HCT116 (cell line): ENCODE measurements at regions not wholly inside any gene's neighbourhood (a gene's known extent, or its start where the extent isn't known, plus 50 kb on each side); places are given as distances from the start of the nearest gene placed in this dataset.

Experiments used
- ATAC-seq: fragments of 200-7000 bp; cut with Tn5 transposase; 2 replicates; pipeline ENCODE4 v1.9.1; 2020; ENCODE audit warnings: mild to moderate bottlenecking, moderate library complexity
- BruUV-seq: library from RNA; stranded (reverse); fragments of 400-500 nt; replicated peaks from 2 replicates; lab custom pipeline; 2021; lab: Mats Ljungman, UMichigan
- CTCF ChIA-PET: fragments of 300-600 bp; sonication (Branson Sonifier 250); formaldehyde crosslinking; loops from one replicate; lab custom pipeline; 2021; ENCODE audit warnings: antibody characterized with exemption; lab: Charles Lee
- POLR2A ChIA-PET: fragments of 300-600, 350-600 bp; sonication (Branson Sonifier 250); formaldehyde crosslinking; loops from one replicate; lab custom pipeline; 2021; ENCODE audit warnings: antibody characterized with exemption; lab: Charles Lee
- RAD21 ChIA-PET, 2 experiments: fragments of 300-600 bp; sonication (Branson Sonifier 250); formaldehyde crosslinking; loops; one replicate each; lab custom pipeline; 2023; ENCODE audit warnings: low total read pairs in 2 of 2; ENCODE audit not compliant: uncharacterized antibody in 2 of 2, unreplicated experiment in 2 of 2, low non-redundant PET in 1 of 2; lab: Charles Lee
- DNase-seq: peaks from one replicate; pipeline ENCODE4 v3.0.0-alpha.2; 2010; ENCODE audit warnings: low read depth, low spot score
- H2AFZ ChIP-seq: fragments of 200-600 bp; shearing (Covaris generic), sonication (generic); 2 replicates; pipeline ENCODE4 v1.6.1; 2017; ENCODE audit warnings: low read depth, mixed run types, mixed read lengths, antibody characterized with exemption, low read length; ENCODE audit not compliant: poor library complexity, severe bottlenecking
- H3K27ac ChIP-seq: 2 replicates; pipeline ENCODE4 v1.5.1; 2012; ENCODE audit warnings: low read depth, low read length
- H3K27me3 ChIP-seq: fragments of 200-600 bp; sonication (generic); 2 replicates; pipeline ENCODE4 v1.6.1; 2016; ENCODE audit warnings: mixed run types, low read length, mixed read lengths; ENCODE audit not compliant: insufficient read depth
- H3K36me3 ChIP-seq, 2 experiments: fragments of 200-500 bp in 1 of 2; fragments of 200-600 bp in 1 of 2; sonication (Bioruptor generic) in 1 of 2; sonication (generic) in 1 of 2; 2 replicates each; pipeline versions ENCODE4 v1.5.1 to v1.6.1; 2014 to 2016; ENCODE audit warnings: low read length in 2 of 2, inconsistent platforms in 1 of 2, mixed read lengths in 1 of 2, mixed run types in 1 of 2; ENCODE audit not compliant: insufficient read depth in 2 of 2, control insufficient read depth in 1 of 2
- H3K4me1 ChIP-seq, 2 experiments: fragments of 200-600 bp in 1 of 2; sonication (generic) in 1 of 2; 2 replicates each; pipeline versions ENCODE4 v1.5.1 to v1.6.1; 2012 to 2017; ENCODE audit warnings: low read length in 2 of 2, inconsistent platforms in 1 of 2, mild to moderate bottlenecking in 1 of 2, mixed read lengths in 1 of 2, mixed run types in 1 of 2, moderate library complexity in 1 of 2; ENCODE audit not compliant: insufficient read depth in 2 of 2, control insufficient read depth in 1 of 2
- H3K4me2 ChIP-seq: fragments of 200-600 bp; sonication (generic); 2 replicates; pipeline ENCODE4 v1.6.1; 2017; ENCODE audit warnings: mixed run types, low read length, mixed read lengths
- H3K4me3 ChIP-seq, 2 experiments: fragments of 200-600 bp in 1 of 2; sonication (generic) in 1 of 2; replicated peaks in 1 of 2; 2 replicates each; pipeline ENCODE4 v1.5.1; 2011 to 2016; ENCODE audit warnings: low read length in 2 of 2, control low read depth in 1 of 2, low read depth in 1 of 2, mild to moderate bottlenecking in 1 of 2, mixed read lengths in 1 of 2, mixed run types in 1 of 2
- H3K79me2 ChIP-seq: fragments of 200-600 bp; sonication (generic); 2 replicates; pipeline ENCODE4 v1.6.1; 2017; ENCODE audit warnings: mild to moderate bottlenecking, mixed run types, low read length, moderate library complexity, mixed read lengths; ENCODE audit not compliant: insufficient read depth
- H3K9ac ChIP-seq: fragments of 200-600 bp; sonication (generic); 2 replicates; pipeline ENCODE4 v1.6.1; 2016; ENCODE audit warnings: low read length, mixed read lengths
- H3K9me2 ChIP-seq: fragments of 200-600 bp; sonication (generic), shearing (Covaris generic); 2 replicates; pipeline ENCODE4 v1.6.1; 2017; ENCODE audit warnings: mixed run types, mild to moderate bottlenecking, moderate library complexity; ENCODE audit not compliant: insufficient read depth
- H3K9me3 ChIP-seq, 2 experiments: fragments of 200-500 bp in 1 of 2; fragments of 200-600 bp in 1 of 2; sonication (Bioruptor generic) in 1 of 2; sonication (generic) in 1 of 2; 2 replicates each; pipeline ENCODE4 v1.6.1; 2014 to 2017; ENCODE audit warnings: low read length in 2 of 2, mixed read lengths in 2 of 2, inconsistent platforms in 1 of 2, low read depth in 1 of 2, mild to moderate bottlenecking in 1 of 2, mixed run types in 1 of 2, moderate library complexity in 1 of 2; ENCODE audit not compliant: control insufficient read depth in 1 of 2, insufficient read depth in 1 of 2
- H4K20me1 ChIP-seq: fragments of 200-600 bp; sonication (generic), shearing (Covaris generic); 2 replicates; pipeline ENCODE4 v1.6.1; 2017; ENCODE audit warnings: mixed run types, mild to moderate bottlenecking, moderate library complexity; ENCODE audit not compliant: insufficient read depth
- EGR1 ChIP-seq: IDR thresholded peaks from 2 replicates; pipeline ENCODE4 v1.6.1; 2012; ENCODE audit warnings: low read depth
- FOSL1 ChIP-seq: IDR thresholded peaks from 2 replicates; pipeline ENCODE4 v1.6.1; 2012; ENCODE audit warnings: low read depth
- JUND ChIP-seq: IDR thresholded peaks from 2 replicates; pipeline ENCODE4 v1.6.1; 2012
- REST ChIP-seq: IDR thresholded peaks from 2 replicates; pipeline ENCODE4 v1.6.1; 2012; ENCODE audit warnings: low read depth
- SIN3A ChIP-seq: IDR thresholded peaks from 2 replicates; pipeline ENCODE4 v1.6.1; 2012; ENCODE audit warnings: low read depth
- SRF ChIP-seq: IDR thresholded peaks from 2 replicates; pipeline ENCODE4 v1.6.1; 2012; ENCODE audit warnings: low read depth
- YY1 ChIP-seq: IDR thresholded peaks from 2 replicates; pipeline ENCODE4 v1.6.1; 2011; ENCODE audit warnings: low read length, low read depth, moderate library complexity, mild to moderate bottlenecking; ENCODE audit not compliant: insufficient replicate concordance; ENCODE audit errors: extremely low read depth
- ZBTB33 ChIP-seq: IDR thresholded peaks from 2 replicates; pipeline ENCODE4 v1.6.1; 2011; ENCODE audit warnings: mild to moderate bottlenecking, low read length, moderate library complexity; ENCODE audit not compliant: insufficient replicate concordance; ENCODE audit errors: extremely low read depth
- ZFX ChIP-seq: fragments of 450-650 bp; IDR thresholded peaks from 2 replicates; pipeline ENCODE4 v1.6.1; 2017
- ZNF274 ChIP-seq: fragments of 200-500 bp; sonication (Bioruptor generic); IDR thresholded peaks from 2 replicates; pipeline ENCODE4 v1.6.1; 2014; ENCODE audit warnings: mild to moderate bottlenecking, low read depth, low read length, inconsistent platforms
- intact Hi-C: fragments of 100-400 bp; cut with micrococcal nuclease; formaldehyde crosslinking; loops from 2 replicates; pipeline ENCODE4 v1.10.0; 2022

GRCh38 chr2:41763141-41763540 is 284.7 kb upstream of the PKDCC start:
- no peak overlapping the region for H3K4me3 ChIP-seq
- ChIA-PET POLR2A (no interaction called here), CTCF (no interaction called here), RAD21 (no interaction called here)
- DNase-seq (no peak), ATAC-seq (no peak)
- H3K27ac ChIP-seq = no peak overlapping the region
- H3K79me2 ChIP-seq = no peaks in the 10 kb centered on the region
- no peak overlapping the region for H3K4me2 ChIP-seq
- no peaks in the 10 kb centered on the region for H3K9me3 ChIP-seq
- no peaks in the 10 kb centered on the region for H3K9me2 ChIP-seq
- H3K9ac ChIP-seq = no peak overlapping the region
- H4K20me1 ChIP-seq = no peaks in the 10 kb centered on the region
- H2AFZ ChIP-seq = no peak overlapping the region
- no TSS peak for BruUV-seq
- no peaks in the 10 kb centered on the region for H3K4me1 ChIP-seq
- intact Hi-C loops = no loop called here
- peaks cover 20% of the 10 kb centered on the region; the same call in 1 of the 2 replicates for H3K27me3 ChIP-seq
- TF ChIP-seq SIN3A = no peak
- no peak for TF ChIP-seq SRF
- TF ChIP-seq ZFX = no peak
- TF ChIP-seq FOSL1 = no peak
- no peak for TF ChIP-seq ZBTB33
- TF ChIP-seq ZNF274 = no peak
- TF ChIP-seq JUND = no peak
- no peak for TF ChIP-seq EGR1
- no peaks in the 10 kb centered on the region for H3K36me3 ChIP-seq

GRCh38 chr2:41764131-41764530 is 283.7 kb upstream of the PKDCC start:
- Histone ChIP-seq H3K9ac (no peak overlapping the region), H3K4me1 (no peaks in the 10 kb centered on the region), H3K27me3 (peaks cover 21% of the 10 kb centered on the region; the same call in 1 of the 2 replicates), H3K9me2 (no peaks in the 10 kb centered on the region), H3K27ac (no peak overlapping the region), H3K79me2 (no peaks in the 10 kb centered on the region), H2AFZ (no peak overlapping the region), H3K4me2 (no peak overlapping the region), H3K36me3 (no peaks in the 10 kb centered on the region), H4K20me1 (no peaks in the 10 kb centered on the region), H3K9me3 (no peaks in the 10 kb centered on the region), H3K4me3 (no peak overlapping the region)
- ChIA-PET CTCF (no interaction called here), POLR2A (no interaction called here), RAD21 (no interaction called here)
- DNase-seq = no peak
- BruUV-seq = no TSS peak
- intact Hi-C loops = no loop called here
- ATAC-seq = no peak
- no peak for TF ChIP-seq ZBTB33
- TF ChIP-seq REST = no peak
- no peak for TF ChIP-seq SRF
- TF ChIP-seq YY1 = no peak
